ENCODE measurements at regions not wholly inside any gene's neighbourhood (a gene's known extent, or its start where the extent isn't known, plus 50 kb on each side); places are given as distances from the start of the nearest gene placed in this dataset.

DNA sequence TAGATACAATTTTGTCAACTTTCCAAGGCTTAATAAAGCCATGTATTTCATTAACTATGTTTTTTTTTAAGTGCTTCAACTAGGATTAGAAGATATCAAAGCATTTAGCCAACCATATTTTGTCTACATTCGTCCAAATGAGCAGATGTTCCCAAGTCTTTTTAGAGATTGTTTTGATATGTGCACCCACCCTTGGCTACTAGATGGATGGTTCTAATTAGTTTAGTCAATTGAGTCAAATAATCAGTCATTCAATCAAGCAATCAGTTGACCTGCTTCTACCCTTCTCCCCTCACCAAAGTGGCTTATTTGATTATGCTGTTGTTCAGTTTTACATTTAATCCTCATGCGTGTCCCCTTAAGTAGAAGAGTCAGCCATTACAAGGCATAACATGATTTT is 319.5 kb upstream of the TNC start:
- Histone ChIP-seq H3K27ac (no peak overlapping the region), H3K4me3 (no peak overlapping the region), H3K4me2 (no peak overlapping the region), H3K4me1 (no peaks in the 10 kb centered on the region), H3K9me3 (no peaks in the 10 kb centered on the region; the same call in 2 of the 3 replicates)
- FAIRE-seq (no peak), ATAC-seq (no peak), DNase-seq (ENCODE audit: low read depth in 1 of 2, low spot score in 1 of 2) (no peak)
- TF ChIP-seq POLR2AphosphoS2 (conservative IDR thresholded peaks at IDR 0.05; ENCODE audit: low read length) (no peak), JUNB (IDR thresholded peaks at IDR 0.05) (no peak), MAZ (IDR thresholded peaks at IDR 0.05; ENCODE audit: borderline replicate concordance, low read depth, low read length) (no peak), ZNF302 (CRISPR knock-in tag; IDR thresholded peaks at IDR 0.05) (no peak), TFCP2L1 (CRISPR knock-in tag; IDR thresholded peaks at IDR 0.05) (no peak), RAD21 (conservative IDR thresholded peaks at IDR 0.05 in 1 of 2, IDR thresholded peaks at IDR 0.05 in 1 of 2) (no peak), MAFK (IDR thresholded peaks at IDR 0.05; ENCODE audit: partially characterized antibody) (no peak), CEBPB (IDR thresholded peaks at IDR 0.05) (no peak), SMC3 (IDR thresholded peaks at IDR 0.05) (no peak), KDM5A (IDR thresholded peaks at IDR 0.05) (no peak), RFX5 (IDR thresholded peaks at IDR 0.05) (no peak), ESRRA (IDR thresholded peaks at IDR 0.05; ENCODE audit: borderline replicate concordance, low read length) (no peak), CBX2 (IDR thresholded peaks at IDR 0.05; ENCODE audit: borderline replicate concordance, low read depth) (no peak), USF2 (IDR thresholded peaks at IDR 0.05) (no peak), POLR2A (IDR thresholded peaks at IDR 0.05; ENCODE audit: low read length) (no peak), BHLHE40 (IDR thresholded peaks at IDR 0.05; ENCODE audit: low read depth, low read length) (no peak), CHD2 (IDR thresholded peaks at IDR 0.05; ENCODE audit: low read length, partially characterized antibody) (no peak), HOXB5 (CRISPR knock-in tag; IDR thresholded peaks at IDR 0.05) (no peak)
- TF ChIP-seq, protein P1, sequence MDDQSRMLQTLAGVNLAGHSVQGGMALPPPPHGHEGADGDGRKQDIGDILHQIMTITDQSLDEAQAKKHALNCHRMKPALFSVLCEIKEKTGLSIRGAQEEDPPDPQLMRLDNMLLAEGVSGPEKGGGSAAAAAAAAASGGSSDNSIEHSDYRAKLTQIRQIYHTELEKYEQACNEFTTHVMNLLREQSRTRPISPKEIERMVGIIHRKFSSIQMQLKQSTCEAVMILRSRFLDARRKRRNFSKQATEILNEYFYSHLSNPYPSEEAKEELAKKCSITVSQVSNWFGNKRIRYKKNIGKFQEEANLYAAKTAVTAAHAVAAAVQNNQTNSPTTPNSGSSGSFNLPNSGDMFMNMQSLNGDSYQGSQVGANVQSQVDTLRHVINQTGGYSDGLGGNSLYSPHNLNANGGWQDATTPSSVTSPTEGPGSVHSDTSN (IDR thresholded peaks at IDR 0.05): no peak
- TF ChIP-seq, protein P2, sequence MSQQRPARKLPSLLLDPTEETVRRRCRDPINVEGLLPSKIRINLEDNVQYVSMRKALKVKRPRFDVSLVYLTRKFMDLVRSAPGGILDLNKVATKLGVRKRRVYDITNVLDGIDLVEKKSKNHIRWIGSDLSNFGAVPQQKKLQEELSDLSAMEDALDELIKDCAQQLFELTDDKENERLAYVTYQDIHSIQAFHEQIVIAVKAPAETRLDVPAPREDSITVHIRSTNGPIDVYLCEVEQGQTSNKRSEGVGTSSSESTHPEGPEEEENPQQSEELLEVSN (IDR thresholded peaks at IDR 0.05; ENCODE audit: borderline replicate concordance, low read depth): no peak
- 57% methylated on average over 2 of the region's 2 CpGs for WGBS (ENCODE audit: missing lambda C conversion rate)
- ChIA-PET POLR2A (no interaction called here), CTCF (no interaction called here)

DNA sequence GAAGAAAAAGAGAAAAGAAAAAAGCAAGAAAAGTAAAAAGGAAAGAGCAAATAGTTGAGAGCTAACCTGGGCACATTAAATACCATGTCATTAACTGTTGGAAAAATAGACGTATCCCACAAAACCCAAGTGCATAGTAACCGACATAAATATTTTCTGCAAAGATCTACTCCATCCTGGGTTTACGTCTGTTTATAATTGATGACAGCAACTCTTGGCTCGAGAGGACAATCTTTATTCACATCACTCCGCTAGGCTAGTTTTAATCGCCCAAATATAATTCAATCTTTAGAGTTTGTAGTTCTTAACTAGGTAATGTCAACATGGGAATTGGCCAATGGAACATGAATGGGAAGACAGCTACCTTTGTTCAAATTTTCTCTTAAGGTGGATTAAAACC is 321.7 kb upstream of the TNC start:
- FAIRE-seq (peak; percentile 88), ATAC-seq (no peak), DNase-seq (ENCODE audit: low read depth in 1 of 2, low spot score in 1 of 2) (no peak)
- Histone ChIP-seq H3K4me2 (no peak overlapping the region), H3K27ac (no peak overlapping the region), H3K4me1 (no peaks in the 10 kb centered on the region), H3K9me3 (no peaks in the 10 kb centered on the region; the same call in 2 of the 3 replicates), H3K4me3 (no peak overlapping the region)
- WGBS (ENCODE audit: missing lambda C conversion rate): 83% methylated on average over 6 of the region's 6 CpGs
- no peak for TF ChIP-seq MYC (IDR thresholded peaks at IDR 0.05; ENCODE audit: borderline replicate concordance, low read length)
- no peak for TF ChIP-seq BHLHE40 (IDR thresholded peaks at IDR 0.05; ENCODE audit: low read depth, low read length)
- TF ChIP-seq, protein P3, sequence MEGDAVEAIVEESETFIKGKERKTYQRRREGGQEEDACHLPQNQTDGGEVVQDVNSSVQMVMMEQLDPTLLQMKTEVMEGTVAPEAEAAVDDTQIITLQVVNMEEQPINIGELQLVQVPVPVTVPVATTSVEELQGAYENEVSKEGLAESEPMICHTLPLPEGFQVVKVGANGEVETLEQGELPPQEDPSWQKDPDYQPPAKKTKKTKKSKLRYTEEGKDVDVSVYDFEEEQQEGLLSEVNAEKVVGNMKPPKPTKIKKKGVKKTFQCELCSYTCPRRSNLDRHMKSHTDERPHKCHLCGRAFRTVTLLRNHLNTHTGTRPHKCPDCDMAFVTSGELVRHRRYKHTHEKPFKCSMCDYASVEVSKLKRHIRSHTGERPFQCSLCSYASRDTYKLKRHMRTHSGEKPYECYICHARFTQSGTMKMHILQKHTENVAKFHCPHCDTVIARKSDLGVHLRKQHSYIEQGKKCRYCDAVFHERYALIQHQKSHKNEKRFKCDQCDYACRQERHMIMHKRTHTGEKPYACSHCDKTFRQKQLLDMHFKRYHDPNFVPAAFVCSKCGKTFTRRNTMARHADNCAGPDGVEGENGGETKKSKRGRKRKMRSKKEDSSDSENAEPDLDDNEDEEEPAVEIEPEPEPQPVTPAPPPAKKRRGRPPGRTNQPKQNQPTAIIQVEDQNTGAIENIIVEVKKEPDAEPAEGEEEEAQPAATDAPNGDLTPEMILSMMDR (IDR thresholded peaks at IDR 0.05): no peak
- no peak for TF ChIP-seq RCOR1 (IDR thresholded peaks at IDR 0.05; ENCODE audit: low read depth, low read length)
- TF ChIP-seq KDM5A (IDR thresholded peaks at IDR 0.05): no peak
- TF ChIP-seq RFX5 (IDR thresholded peaks at IDR 0.05): no peak
- no peak for TF ChIP-seq ZC3H11A (IDR thresholded peaks at IDR 0.05)
- ChIA-PET POLR2A (no interaction called here), CTCF (interaction anchor here (0.9 to 1.0 kb wide), 2 partner anchors 68 to 85 kb away, joined by 3 read pairs; no protein-coding TSS in a partner anchor)
